Suprapubic skin (tissue), 4 donors: ENCODE measurements at regions not wholly inside any gene's neighbourhood (a gene's known extent, or its start where the extent isn't known, plus 50 kb on each side); places are given as distances from the start of the nearest gene placed in this dataset.

Experiments used
- EP300 ChIP-seq: sonication (generic); formaldehyde crosslinking; IDR thresholded peaks from one replicate; pipeline ENCODE4 v1.6.1; 2017; ENCODE audit warnings: antibody characterized with exemption
- POLR2A ChIP-seq, 2 donors: fragments of 450-650 bp; IDR thresholded peaks; one replicate each; pipeline ENCODE4 v1.6.1; 2017; ENCODE audit warnings: antibody characterized with exemption in 2 of 2, mild to moderate bottlenecking in 2 of 2, moderate library complexity in 2 of 2
- POLR2AphosphoS5 ChIP-seq, 3 donors: sonication (generic); formaldehyde crosslinking; IDR thresholded peaks; one replicate each; pipeline ENCODE4 v1.6.1; 2017; ENCODE audit warnings: antibody characterized with exemption in 3 of 3
- TF ChIP-seq, protein P1 (sequence below), 2 donors: fragments of 200-600 bp in 1 of 2; fragments of 450-650 bp in 1 of 2; sonication (generic) in 1 of 2; IDR thresholded peaks; one replicate each; pipeline ENCODE4 v1.5.1; 2016 to 2019; ENCODE audit warnings: antibody characterized with exemption in 2 of 2, mild to moderate bottlenecking in 1 of 2, moderate library complexity in 1 of 2

DNA sequence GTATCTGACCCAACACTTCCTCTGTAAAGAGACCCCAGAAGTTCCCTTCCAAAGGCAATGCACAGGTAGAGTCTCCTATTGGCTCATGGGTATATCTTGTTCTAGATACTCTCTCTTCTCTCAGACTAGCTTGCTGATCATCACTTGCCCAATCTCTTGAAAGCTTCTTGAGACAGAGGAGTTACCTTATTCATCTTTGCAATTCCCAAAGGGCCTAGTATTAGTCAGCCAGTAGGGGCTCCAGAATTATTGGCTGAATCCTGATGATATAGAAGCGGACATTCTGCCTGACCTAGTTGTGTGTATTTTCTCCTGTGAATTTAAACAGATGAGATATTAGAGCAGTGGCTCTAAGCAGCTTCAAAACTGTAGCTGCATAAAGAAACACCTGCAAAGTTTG is 304.0 kb upstream of the KLF4 start:
- TF ChIP-seq, protein P1, sequence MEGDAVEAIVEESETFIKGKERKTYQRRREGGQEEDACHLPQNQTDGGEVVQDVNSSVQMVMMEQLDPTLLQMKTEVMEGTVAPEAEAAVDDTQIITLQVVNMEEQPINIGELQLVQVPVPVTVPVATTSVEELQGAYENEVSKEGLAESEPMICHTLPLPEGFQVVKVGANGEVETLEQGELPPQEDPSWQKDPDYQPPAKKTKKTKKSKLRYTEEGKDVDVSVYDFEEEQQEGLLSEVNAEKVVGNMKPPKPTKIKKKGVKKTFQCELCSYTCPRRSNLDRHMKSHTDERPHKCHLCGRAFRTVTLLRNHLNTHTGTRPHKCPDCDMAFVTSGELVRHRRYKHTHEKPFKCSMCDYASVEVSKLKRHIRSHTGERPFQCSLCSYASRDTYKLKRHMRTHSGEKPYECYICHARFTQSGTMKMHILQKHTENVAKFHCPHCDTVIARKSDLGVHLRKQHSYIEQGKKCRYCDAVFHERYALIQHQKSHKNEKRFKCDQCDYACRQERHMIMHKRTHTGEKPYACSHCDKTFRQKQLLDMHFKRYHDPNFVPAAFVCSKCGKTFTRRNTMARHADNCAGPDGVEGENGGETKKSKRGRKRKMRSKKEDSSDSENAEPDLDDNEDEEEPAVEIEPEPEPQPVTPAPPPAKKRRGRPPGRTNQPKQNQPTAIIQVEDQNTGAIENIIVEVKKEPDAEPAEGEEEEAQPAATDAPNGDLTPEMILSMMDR (IDR thresholded peaks at IDR 0.05): no peak
- TF ChIP-seq EP300 (no peak), POLR2A (IDR thresholded peaks at IDR 0.05) (no peak), POLR2AphosphoS5 (IDR thresholded peaks at IDR 0.05) (no peak)
